Testis (tissue), 2 donors: ENCODE measurements at regions not wholly inside any gene's neighbourhood (a gene's known extent, or its start where the extent isn't known, plus 50 kb on each side); places are given as distances from the start of the nearest gene placed in this dataset.
"Not testable (repeated sequence)": the region's sequence is repeated elsewhere in the genome, so short reads cannot be mapped to it uniquely, and the experiment has no call there.

Source experiments
- POLR2A ChIP-seq: fragments of 450-650 bp; IDR thresholded peaks from one replicate; pipeline ENCODE4 v1.6.1; 2017; ENCODE audit warnings: antibody characterized with exemption, mild to moderate bottlenecking, moderate library complexity
- TF ChIP-seq, protein P1 (sequence below), 3 experiments: fragments of 450-650 bp in 2 of 3; fragments of 200-600 bp in 1 of 3; sonication (generic) in 1 of 3; IDR thresholded peaks; one replicate each; pipeline ENCODE4 v1.5.1; 2016 to 2019; ENCODE audit warnings: antibody characterized with exemption in 3 of 3, mild to moderate bottlenecking in 2 of 3, moderate library complexity in 1 of 3

DNA sequence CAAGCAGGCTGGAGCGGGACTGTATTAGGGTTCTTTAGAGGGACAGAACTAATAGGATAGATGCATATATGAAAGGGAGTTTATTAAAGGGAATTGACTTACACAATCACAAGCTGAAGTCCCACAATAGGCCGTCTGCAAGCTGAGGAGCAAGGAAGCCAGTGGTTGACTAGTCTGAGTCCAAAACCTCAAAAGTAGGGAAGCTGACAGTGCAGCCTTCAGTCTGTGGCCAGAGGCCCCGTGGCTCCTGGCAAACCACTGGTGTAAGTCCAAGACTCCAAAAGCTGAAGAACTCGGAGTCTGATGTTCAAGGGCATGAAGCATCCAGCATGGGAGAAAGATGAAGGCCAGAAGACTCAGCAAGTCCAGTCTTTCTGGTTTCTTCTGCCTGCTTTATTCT lies 281.8 kb downstream of the QKI start:
- TF ChIP-seq, protein P1, sequence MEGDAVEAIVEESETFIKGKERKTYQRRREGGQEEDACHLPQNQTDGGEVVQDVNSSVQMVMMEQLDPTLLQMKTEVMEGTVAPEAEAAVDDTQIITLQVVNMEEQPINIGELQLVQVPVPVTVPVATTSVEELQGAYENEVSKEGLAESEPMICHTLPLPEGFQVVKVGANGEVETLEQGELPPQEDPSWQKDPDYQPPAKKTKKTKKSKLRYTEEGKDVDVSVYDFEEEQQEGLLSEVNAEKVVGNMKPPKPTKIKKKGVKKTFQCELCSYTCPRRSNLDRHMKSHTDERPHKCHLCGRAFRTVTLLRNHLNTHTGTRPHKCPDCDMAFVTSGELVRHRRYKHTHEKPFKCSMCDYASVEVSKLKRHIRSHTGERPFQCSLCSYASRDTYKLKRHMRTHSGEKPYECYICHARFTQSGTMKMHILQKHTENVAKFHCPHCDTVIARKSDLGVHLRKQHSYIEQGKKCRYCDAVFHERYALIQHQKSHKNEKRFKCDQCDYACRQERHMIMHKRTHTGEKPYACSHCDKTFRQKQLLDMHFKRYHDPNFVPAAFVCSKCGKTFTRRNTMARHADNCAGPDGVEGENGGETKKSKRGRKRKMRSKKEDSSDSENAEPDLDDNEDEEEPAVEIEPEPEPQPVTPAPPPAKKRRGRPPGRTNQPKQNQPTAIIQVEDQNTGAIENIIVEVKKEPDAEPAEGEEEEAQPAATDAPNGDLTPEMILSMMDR (IDR thresholded peaks at IDR 0.05): not testable (repeated sequence)
- TF ChIP-seq POLR2A: not testable (repeated sequence)
